HEK293 (cell line): ENCODE measurements at regions not wholly inside any gene's neighbourhood (a gene's known extent, or its start where the extent isn't known, plus 50 kb on each side); places are given as distances from the start of the nearest gene placed in this dataset.

Source experiments
- CTCF ChIA-PET: fragments of 350-600 bp; formaldehyde crosslinking; extraction: SDS; loops from one replicate; lab custom pipeline; 2021; ENCODE audit warnings: antibody characterized with exemption; lab: Yijun Ruan, JAX
- POLR2A ChIA-PET: fragments of 300-600 bp; formaldehyde crosslinking; extraction: SDS; loops from one replicate; lab custom pipeline; 2020; ENCODE audit warnings: antibody characterized with exemption, inconsistent platforms; lab: Yijun Ruan, JAX
- H3K27ac ChIP-seq: fragments of 200-500 bp; sonication (Bioruptor generic); 2 replicates; pipeline ENCODE4 v1.5.1; 2014; ENCODE audit warnings: low read depth, low read length, control low read depth, inconsistent platforms; ENCODE audit errors: extremely low read depth
- H3K36me3 ChIP-seq, 2 experiments: fragments of 200-500 bp in 1 of 2; sonication (Bioruptor generic) in 1 of 2; 1 replicate in 1 of 2; 2 replicates in 1 of 2; pipeline ENCODE4 v1.5.1; 2014 to 2017; ENCODE audit warnings: inconsistent platforms in 2 of 2, low read length in 2 of 2; ENCODE audit not compliant: control insufficient read depth in 2 of 2, insufficient read depth in 1 of 2
- H3K4me1 ChIP-seq: fragments of 200-500 bp; sonication (Bioruptor generic); 2 replicates; pipeline ENCODE4 v1.5.1; 2014; ENCODE audit warnings: mild to moderate bottlenecking, low read length, inconsistent platforms; ENCODE audit not compliant: control insufficient read depth, insufficient read depth
- H3K4me3 ChIP-seq: 2 replicates; pipeline ENCODE4 v1.5.1; 2011; ENCODE audit warnings: low read depth, mild to moderate bottlenecking, control low read depth, low read length, moderate library complexity
- H3K9me3 ChIP-seq: fragments of 200-500 bp; sonication (Bioruptor generic); 2 replicates; pipeline ENCODE4 v1.5.1; 2014; ENCODE audit warnings: low read depth, low read length, inconsistent platforms; ENCODE audit not compliant: control insufficient read depth, insufficient read depth
- ATF2 ChIP-seq: fragments of 450-650 bp; formaldehyde crosslinking; IDR thresholded peaks from 2 replicates; pipeline ENCODE4 v1.5.1; 2016; ENCODE audit warnings: missing biosample characterization, missing genetic modification characterization, low read depth
- GLI2 ChIP-seq: fragments of 450-650 bp; formaldehyde crosslinking; IDR thresholded peaks from 2 replicates; pipeline ENCODE4; 2017; ENCODE audit warnings: missing biosample characterization, missing genetic modification characterization, low read depth, borderline replicate concordance
- HOXD13 ChIP-seq: sonication (generic); formaldehyde crosslinking; IDR thresholded peaks from 2 replicates; pipeline ENCODE4 v1.8.0; 2022; ENCODE audit warnings: missing genetic modification reagents, borderline replicate concordance
- KLF1 ChIP-seq: fragments of 450-650 bp; formaldehyde crosslinking; IDR thresholded peaks from 2 replicates; pipeline ENCODE4 v1.5.1; 2016; ENCODE audit warnings: missing biosample characterization, missing genetic modification characterization
- KLF10 ChIP-seq: fragments of 450-650 bp; IDR thresholded peaks from 2 replicates; pipeline ENCODE4 v1.5.1; 2018; ENCODE audit warnings: missing biosample characterization, mild to moderate bottlenecking, missing genetic modification characterization
- SETDB1 ChIP-seq: IDR thresholded peaks from one replicate; pipeline ENCODE4 v1.6.1; 2017; ENCODE audit warnings: mild to moderate bottlenecking, low read length, moderate library complexity, mixed read lengths; ENCODE audit not compliant: insufficient read length
- TCF7L2 ChIP-seq: IDR thresholded peaks from 2 replicates; pipeline ENCODE4 v1.6.1; 2011; ENCODE audit warnings: low read depth, mild to moderate bottlenecking, inconsistent platforms, low read length, moderate library complexity, borderline replicate concordance
- TSHZ1 ChIP-seq: fragments of 450-650 bp; formaldehyde crosslinking; IDR thresholded peaks from 2 replicates; pipeline ENCODE4 v1.5.1; 2016; ENCODE audit warnings: missing biosample characterization, missing genetic modification characterization, borderline replicate concordance
- ZBTB20 ChIP-seq: fragments of 450-650 bp; formaldehyde crosslinking; IDR thresholded peaks from 2 replicates; pipeline ENCODE4 v1.5.1; 2016; ENCODE audit warnings: missing biosample characterization, missing genetic modification characterization
- ZFP69B ChIP-seq: fragments of 450-650 bp; formaldehyde crosslinking; IDR thresholded peaks from 2 replicates; pipeline ENCODE4 v1.5.1; 2016; ENCODE audit warnings: missing biosample characterization, missing genetic modification characterization
- ZNF112 ChIP-seq: fragments of 450-650 bp; formaldehyde crosslinking; IDR thresholded peaks from 2 replicates; pipeline ENCODE4 v1.5.0; 2017; ENCODE audit warnings: missing biosample characterization, missing genetic modification characterization
- ZNF114 ChIP-seq: fragments of 450-650 bp; formaldehyde crosslinking; IDR thresholded peaks from 2 replicates; pipeline ENCODE4 v1.5.0; 2017; ENCODE audit warnings: missing biosample characterization, missing genetic modification characterization
- ZNF121 ChIP-seq: fragments of 450-650 bp; formaldehyde crosslinking; IDR thresholded peaks from 2 replicates; pipeline ENCODE4 v1.5.1; 2016; ENCODE audit warnings: missing biosample characterization, missing genetic modification characterization
- ZNF223 ChIP-seq: fragments of 450-650 bp; formaldehyde crosslinking; IDR thresholded peaks from 2 replicates; pipeline ENCODE4 v1.5.1; 2016; ENCODE audit warnings: missing biosample characterization, missing genetic modification characterization
- ZNF324 ChIP-seq: fragments of 450-650 bp; formaldehyde crosslinking; IDR thresholded peaks from 2 replicates; pipeline ENCODE4 v1.5.1; 2016; ENCODE audit warnings: missing biosample characterization, missing genetic modification characterization
- ZNF335 ChIP-seq: fragments of 450-650 bp; formaldehyde crosslinking; conservative IDR thresholded peaks from 2 replicates; pipeline ENCODE4 v1.5.1; 2016; ENCODE audit warnings: missing biosample characterization, missing genetic modification characterization
- ZNF350 ChIP-seq: fragments of 450-650 bp; formaldehyde crosslinking; IDR thresholded peaks from 2 replicates; pipeline ENCODE4 v1.5.0; 2017; ENCODE audit warnings: missing biosample characterization, mild to moderate bottlenecking, missing genetic modification characterization
- ZNF449 ChIP-seq: fragments of 450-650 bp; formaldehyde crosslinking; IDR thresholded peaks from 2 replicates; pipeline ENCODE4 v1.5.1; 2017; ENCODE audit warnings: missing biosample characterization, mild to moderate bottlenecking, missing genetic modification characterization, moderate library complexity
- ZNF510 ChIP-seq: fragments of 450-650 bp; formaldehyde crosslinking; IDR thresholded peaks from 2 replicates; pipeline ENCODE4 v1.5.1; 2018; ENCODE audit warnings: mild to moderate bottlenecking, missing genetic modification characterization, missing biosample characterization; ENCODE audit not compliant: insufficient replicate concordance
- ZNF521 ChIP-seq: fragments of 450-650 bp; formaldehyde crosslinking; IDR thresholded peaks from 2 replicates; pipeline ENCODE4 v1.5.1; 2017; ENCODE audit warnings: missing biosample characterization, mild to moderate bottlenecking, missing genetic modification characterization
- ZNF580 ChIP-seq: fragments of 450-650 bp; formaldehyde crosslinking; IDR thresholded peaks from 2 replicates; pipeline ENCODE4 v1.5.1; 2016; ENCODE audit warnings: missing biosample characterization, missing genetic modification characterization
- ZNF670 ChIP-seq: fragments of 450-650 bp; formaldehyde crosslinking; IDR thresholded peaks from 2 replicates; pipeline ENCODE4 v1.5.1; 2016; ENCODE audit warnings: missing biosample characterization, missing genetic modification characterization, low read depth
- ZNF707 ChIP-seq: fragments of 450-650 bp; formaldehyde crosslinking; IDR thresholded peaks from 2 replicates; pipeline ENCODE4 v1.5.1; 2016; ENCODE audit warnings: missing biosample characterization, missing genetic modification characterization
- ZSCAN4 ChIP-seq: fragments of 450-650 bp; formaldehyde crosslinking; IDR thresholded peaks from 2 replicates; pipeline ENCODE4 v1.5.1; 2017; ENCODE audit warnings: missing biosample characterization, missing genetic modification characterization

GRCh38 chr18:75654851-75655751, 227.6 kb upstream of the SMIM21 start:
- TF ChIP-seq ZNF324 (tag by site-specific recombination) (no peak), TCF7L2 (no peak), ZNF707 (tag by site-specific recombination) (no peak), ZNF121 (no peak), ZNF580 (tag by site-specific recombination) (no peak), ZNF449 (tag by site-specific recombination) (no peak), ZNF350 (no peak), ZSCAN4 (tag by site-specific recombination) (no peak), ATF2 (tag by site-specific recombination) (no peak), HOXD13 (CRISPR knock-in tag) (no peak), ZNF114 (tag by site-specific recombination) (no peak), ZNF223 (tag by site-specific recombination) (no peak), ZFP69B (tag by site-specific recombination) (no peak)
- H3K9me3 ChIP-seq = no peaks in the 10 kb centered on the region; the same call in 1 of the 2 replicates
- no peaks in the 10 kb centered on the region for H3K36me3 ChIP-seq
- H3K4me1 ChIP-seq = no peaks in the 10 kb centered on the region
- no peak overlapping the region for H3K27ac ChIP-seq
- ChIA-PET CTCF (no interaction called here), POLR2A (no interaction called here)
- H3K4me3 ChIP-seq = no peak overlapping the region

GRCh38 chr18:75654386-75654785, 226.9 kb upstream of the SMIM21 start:
- ChIA-PET POLR2A (no interaction called here), CTCF (no interaction called here)
- Histone ChIP-seq H3K36me3 (no peaks in the 10 kb centered on the region), H3K9me3 (no peaks in the 10 kb centered on the region), H3K4me3 (no peak overlapping the region), H3K4me1 (no peaks in the 10 kb centered on the region), H3K27ac (no peak overlapping the region)
- TF ChIP-seq SETDB1 (no peak), ZNF335 (tag by site-specific recombination) (no peak), KLF1 (tag by site-specific recombination) (no peak), ZNF114 (tag by site-specific recombination) (no peak), ZBTB20 (tag by site-specific recombination) (no peak), ZNF112 (tag by site-specific recombination) (no peak), TSHZ1 (no peak), KLF10 (tag by site-specific recombination) (no peak), ZNF510 (tag by site-specific recombination) (no peak), ZNF670 (tag by site-specific recombination) (no peak), GLI2 (tag by site-specific recombination) (no peak), ZNF521 (tag by site-specific recombination) (no peak)
